ENCODE measurements at regions not wholly inside any gene's neighbourhood (a gene's known extent, or its start where the extent isn't known, plus 50 kb on each side); places are given as distances from the start of the nearest gene placed in this dataset.
"Not testable (repeated sequence)": the region's sequence is repeated elsewhere in the genome, so short reads cannot be mapped to it uniquely, and the experiment has no call there.

DNA sequence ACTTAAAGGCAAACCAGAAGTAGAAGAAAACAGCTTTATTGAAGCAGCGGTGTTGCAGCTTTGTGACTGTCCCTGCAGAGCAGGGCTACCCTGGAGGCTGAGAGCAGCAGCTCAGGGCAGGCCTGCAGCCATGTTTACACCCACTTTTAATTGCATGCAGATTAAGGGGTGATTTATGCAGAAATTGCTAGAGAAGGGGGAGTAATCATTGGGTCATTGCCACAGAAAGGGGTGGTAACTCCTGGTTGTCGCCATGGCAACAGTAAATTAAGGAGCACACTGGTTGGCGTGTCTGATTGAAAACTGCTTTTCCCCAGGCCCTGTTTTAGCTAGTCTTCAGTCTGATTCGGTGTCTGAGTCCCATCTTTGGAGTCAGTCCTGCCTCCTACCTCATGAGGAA is 195.4 kb upstream of the HDAC4 start:
- intact Hi-C loops (cut with DNase I): no loop called here

DNA sequence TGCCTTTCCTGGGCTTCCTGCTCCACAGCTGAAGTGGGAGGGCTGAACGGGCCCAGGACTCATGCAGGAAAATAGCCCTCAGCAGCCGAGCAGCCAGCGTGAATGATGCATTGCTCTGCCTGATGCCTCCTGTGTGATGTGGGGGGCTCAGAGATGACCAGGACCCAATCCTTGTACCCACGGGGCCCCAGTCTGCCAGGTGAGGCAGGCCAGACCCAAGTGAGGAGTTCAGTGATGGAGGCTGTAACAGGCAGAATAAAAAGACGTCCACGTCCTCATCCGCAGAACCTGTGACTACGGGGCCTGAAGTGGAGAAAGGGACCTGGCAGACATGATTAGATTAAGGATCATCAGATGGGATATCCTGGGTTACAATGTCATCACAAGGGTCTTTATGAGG is 194.9 kb upstream of the HDAC4 start:
- DNase-seq (ENCODE audit: low spot score): peak; percentile 35
- intact Hi-C loops (cut with DNase I): no loop called here

More for the DNA sequence above, 195.4 kb upstream of the HDAC4 start:
- peak; percentile 63 for DNase-seq (ENCODE audit: low spot score)

DNA sequence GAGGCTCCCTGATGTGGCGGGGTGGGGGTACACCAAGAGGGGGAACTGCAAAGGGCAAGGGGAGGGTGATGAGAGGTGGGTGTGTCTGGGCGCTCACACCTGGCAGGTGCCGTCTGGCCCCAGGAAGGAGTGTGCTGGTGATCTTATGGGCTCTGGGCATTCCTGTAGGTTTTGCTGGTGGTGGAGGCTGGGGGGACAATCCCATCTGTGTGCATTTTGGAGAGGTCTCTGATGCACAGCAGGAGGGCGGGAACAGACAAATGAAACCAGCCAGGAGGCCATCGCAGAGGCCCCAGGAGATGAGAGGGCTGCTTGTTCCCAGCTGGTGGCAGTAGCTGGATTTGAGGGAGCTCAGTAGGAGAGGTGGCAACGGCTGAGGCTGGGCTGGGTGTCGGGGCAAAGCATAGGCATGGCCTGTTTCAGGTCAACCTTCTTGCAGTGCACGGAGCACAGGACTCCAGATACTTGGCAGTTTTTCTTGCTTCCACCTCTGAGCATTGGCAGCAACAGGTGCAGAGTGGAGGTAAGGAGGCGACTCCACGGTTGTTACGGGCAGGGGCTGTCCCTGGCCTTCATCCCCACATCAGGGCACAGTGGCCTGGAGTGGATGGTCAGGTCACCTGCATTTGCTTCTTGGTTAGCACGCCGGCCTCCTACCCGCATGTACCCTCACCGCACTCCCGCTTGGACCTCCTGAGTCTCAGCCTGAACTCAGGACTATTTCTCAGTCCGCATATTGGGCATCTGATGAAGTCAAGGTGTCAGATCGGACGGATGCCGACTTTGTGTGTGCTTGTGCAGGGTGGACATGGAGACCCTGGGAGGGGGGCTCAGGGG is 194.2 kb upstream of the HDAC4 start:
- intact Hi-C loops (cut with DNase I): no loop called here
- peak; percentile 69 for DNase-seq (ENCODE audit: low spot score)

DNA sequence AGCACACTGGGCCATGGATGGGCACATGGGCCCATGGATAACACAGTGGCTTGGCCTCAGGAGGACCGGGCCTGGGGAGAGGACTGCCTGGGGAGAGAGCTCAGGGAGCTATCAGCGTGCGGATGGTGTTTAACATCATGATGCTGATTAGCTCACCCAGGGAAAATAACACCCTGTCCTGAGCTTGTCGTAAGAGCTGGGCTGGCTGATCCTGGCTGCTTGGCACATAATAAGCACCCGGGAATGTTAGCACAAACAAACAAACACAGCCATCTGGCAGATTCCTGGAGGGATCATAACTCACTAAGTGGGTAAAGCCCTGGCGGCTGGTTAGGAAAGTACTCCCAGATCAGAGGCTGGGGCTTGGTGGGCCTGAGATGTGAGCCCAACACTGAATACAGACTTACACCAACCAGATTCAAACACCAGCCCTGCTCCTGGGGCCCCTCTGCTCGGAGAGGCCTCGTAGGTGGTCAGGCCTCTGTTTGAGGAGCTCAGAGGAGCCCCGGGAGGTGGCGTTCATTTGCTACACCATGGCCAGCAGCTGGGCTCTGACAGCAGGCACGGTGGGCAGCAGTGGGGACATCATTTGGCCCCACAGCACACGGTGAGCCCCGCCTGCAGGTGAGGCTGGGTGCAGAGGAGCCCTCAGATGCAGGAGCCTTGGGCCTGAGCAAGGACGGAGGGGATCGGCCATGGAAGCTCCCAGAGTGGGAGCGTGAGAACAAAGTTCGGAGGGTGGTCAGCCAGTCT is 193.4 kb upstream of the HDAC4 start:
- intact Hi-C loops (cut with DNase I): no loop called here
- DNase-seq (ENCODE audit: low spot score): peak; percentile 41

DNA sequence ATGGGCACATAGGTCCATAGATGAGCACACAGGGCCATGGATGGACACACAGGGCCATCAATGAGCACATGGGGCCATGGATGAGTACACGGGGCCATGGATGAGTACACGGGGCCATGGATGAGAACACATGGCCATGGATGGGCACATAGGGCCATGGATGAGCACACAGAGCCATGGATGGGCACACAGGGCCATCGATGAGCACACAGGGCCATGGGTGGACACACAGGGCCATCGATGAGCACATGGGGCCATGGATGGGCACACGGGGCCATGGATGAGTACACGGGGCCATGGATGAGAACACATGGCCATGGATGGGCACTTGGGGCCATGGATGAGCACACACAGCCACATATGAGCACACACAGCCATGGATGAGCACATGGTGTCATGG is 192.6 kb upstream of the HDAC4 start:
- intact Hi-C loops (cut with DNase I): no loop called here
- peak; percentile 15 for DNase-seq (ENCODE audit: low spot score)

DNA sequence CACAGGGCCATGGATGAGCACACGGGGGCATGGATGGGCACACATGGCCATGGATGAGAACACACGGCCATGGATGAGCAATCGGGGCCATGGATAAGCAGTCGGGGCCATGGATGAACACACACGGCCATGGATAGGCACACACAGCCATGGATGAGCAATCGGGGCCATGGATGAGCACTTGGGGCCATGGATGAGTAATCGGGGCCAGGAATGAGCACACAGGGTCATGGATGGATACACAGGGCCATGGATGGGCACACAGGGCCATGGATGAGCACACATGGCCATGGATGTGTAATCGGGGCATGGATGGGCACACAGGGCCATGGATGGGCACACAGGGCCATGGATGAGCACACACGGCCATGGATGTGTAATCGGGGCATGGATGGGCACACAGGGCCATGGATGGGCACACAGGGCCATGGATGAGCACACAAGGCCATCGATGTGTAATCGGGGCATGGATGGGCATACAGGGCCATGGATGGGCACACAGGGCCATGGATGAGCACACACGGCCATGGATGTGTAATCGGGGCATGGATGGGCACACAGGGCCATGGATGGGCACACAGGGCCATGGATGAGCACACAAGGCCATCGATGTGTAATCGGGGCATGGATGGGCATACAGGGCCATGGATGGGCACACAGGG is 191.9 kb upstream of the HDAC4 start:
- intact Hi-C loops (cut with DNase I): not testable (repeated sequence)
- DNase-seq (ENCODE audit: low spot score): peak; percentile 1

DNA sequence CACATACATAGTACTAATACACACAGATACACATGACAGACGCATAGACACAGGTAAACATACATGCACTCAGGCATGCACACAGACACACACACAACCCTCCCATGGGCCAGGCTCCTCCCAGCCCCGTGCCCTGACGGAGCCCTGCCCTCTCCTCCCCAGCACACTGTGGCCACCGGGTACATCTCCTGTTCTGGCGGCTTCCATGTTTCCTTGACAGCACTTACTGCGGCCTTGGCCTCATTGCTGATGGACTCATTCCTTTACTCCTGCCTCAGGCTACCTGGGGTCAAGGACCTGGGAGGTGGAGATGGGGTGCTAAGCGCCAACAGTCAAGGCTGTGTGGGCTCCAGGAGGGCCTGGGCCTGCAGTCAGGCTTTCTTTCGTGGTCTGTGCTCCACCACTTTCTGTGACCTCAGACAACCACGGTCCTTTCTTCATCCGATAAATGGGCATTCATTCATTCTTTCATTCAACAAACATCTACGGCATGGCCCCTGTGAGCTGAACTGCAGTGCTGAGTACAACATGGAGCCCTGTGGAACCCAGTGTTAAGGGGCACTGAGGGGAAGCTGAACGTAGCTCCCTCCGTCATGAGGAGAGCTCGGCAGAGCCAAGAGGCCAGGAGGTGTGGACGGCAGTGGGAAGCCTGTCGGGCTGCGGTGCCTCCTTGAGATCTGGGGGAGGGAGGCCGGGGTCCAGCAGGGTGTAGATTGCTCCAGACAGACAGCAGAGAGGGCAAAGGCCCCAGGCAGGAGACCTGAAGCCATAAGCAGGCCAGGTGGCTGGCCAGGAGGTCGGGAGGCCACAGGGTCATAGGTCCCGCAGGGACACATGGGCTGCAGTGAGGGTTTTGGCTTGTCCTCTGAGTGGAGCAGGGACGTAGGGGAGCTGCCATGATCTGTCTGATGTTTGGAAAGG is 190.4 kb upstream of the HDAC4 start:
- peak; percentile 43 for DNase-seq (ENCODE audit: low spot score)

DNA sequence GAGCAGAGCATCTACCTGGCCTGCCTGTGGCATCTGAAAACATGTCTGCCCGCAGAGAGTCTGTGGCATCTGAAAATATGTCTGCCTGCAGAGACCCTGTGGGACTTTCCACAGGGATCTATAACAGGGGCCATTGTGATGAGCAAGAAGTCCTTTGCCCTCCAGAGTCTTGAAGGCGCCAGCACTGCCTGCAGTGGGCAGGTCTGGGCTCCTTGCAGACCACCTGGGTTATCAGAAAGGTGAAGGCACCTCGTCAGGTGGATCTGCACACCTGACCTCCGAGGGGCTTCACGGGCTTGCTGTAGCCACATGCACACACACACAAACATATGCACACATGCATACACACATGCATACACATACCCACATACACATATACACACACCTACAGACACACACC is 189.5 kb upstream of the HDAC4 start:
- DNase-seq (ENCODE audit: low spot score): no peak
- intact Hi-C loops (cut with DNase I): no loop called here

More for the DNA sequence above, 190.4 kb upstream of the HDAC4 start:
- intact Hi-C loops (cut with DNase I): no loop called here

DNA sequence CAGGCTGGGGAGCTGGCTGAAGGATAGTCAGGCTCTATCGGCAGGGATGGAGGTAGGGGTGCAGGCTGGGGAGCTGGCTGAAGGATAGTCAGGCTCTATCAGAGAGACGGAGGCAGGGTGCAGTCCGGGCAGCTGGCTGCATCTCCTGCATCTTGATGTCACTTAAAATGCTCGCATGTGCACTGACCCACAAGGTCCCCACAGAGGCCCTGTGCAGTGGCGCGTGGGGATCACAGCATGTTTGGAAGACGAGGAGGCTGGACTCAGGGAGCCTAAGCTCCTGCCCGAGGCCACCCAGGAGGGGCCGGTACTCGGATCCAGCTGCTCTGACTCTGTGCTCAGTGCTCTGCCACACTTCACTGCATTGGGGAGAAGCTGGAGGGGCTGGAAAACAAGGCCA is 189.0 kb upstream of the HDAC4 start:
- no peak for DNase-seq (ENCODE audit: low spot score)
- intact Hi-C loops (cut with DNase I): no loop called here

DNA sequence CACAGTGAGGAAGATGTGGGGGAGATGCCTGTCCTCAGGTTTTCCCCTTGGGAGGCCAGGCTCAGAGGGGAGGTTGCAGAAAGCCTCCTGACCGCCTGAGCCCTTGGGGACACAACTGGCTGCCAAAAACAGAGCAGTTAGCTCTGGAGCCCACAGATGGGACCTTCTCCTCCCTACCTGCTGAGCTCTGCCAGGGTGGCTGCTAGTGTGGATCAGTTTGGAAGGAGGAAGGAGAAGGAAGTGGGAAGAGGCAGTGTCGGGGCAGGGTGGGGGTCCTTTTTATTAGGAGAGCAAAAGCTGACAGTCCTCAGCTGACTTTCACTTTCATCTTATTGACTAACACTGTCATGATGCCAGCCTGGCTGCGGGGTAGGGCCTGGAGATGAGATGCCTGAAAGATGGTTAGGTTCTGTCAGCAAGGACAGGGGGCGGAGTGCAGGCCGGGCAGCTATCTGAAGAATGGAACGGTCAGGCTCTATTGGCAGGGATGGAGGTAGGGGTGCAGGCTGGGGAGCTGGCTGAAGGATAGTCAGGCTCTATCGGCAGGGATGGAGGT is 188.5 kb upstream of the HDAC4 start:
- DNase-seq (ENCODE audit: low spot score): no peak
- intact Hi-C loops (cut with DNase I): no loop called here

DNA sequence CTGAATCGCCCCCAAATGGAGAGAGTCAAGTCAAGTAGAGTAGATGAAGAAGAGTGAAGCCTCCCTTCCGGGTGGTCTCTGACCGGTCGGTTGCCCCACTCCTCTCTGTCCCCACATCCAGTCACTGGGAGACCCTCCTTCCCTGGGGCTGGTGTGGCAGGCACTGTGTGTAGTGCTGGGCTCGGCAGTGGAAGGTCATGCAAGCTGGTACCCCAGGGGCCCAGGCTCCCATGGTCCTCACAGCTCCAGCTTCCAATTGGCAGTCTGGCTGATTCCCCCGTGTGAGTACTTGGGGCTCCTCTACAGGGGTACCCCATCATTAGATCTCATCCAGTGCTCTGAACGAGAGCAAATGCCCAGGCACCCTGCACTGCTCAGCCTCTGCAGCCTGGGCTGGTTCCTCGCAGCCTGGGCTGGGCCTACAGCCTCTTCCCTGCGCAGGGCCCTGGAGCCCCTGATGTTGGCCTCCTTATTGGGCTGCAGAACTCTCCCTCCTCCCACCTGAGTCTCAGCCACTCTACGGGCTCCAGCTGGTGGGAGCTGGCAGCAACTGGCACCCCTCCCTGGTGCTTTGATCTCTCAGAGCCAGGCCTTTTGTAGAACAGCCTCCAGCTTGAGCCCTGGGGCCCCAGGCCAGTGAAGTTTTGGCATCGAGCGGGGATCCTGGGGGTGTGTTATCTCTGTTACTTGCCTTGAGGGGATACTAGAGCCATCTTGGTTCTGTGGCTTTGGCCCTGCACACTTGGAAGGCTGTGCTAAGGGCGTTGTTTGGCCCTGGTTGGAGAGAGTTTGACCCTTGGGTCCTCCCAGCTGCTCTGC is 187.8 kb upstream of the HDAC4 start:
- intact Hi-C loops (cut with DNase I): no loop called here
- DNase-seq (ENCODE audit: low spot score): no peak

DNA sequence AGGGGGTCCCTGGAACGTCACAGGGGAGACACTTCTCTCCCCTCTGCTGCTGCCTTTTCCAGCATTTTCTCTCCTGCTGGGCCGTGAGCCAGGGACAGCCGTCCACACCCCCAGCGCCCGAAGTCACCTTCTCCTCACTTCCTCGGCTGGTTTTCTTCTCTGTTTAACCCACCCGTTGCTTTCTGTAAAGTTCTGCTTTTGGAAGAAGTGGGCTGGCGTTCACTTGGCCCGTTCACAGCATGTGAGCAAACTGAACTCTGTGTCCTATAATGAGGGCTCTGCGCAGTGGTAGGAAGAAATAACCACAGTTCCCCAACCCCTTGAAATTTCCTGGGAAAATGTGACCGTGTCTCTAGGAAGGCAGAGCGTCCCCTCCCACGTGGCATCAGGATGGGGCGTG is 187.0 kb upstream of the HDAC4 start:
- DNase-seq (ENCODE audit: low spot score): no peak
- intact Hi-C loops (cut with DNase I): no loop called here

DNA sequence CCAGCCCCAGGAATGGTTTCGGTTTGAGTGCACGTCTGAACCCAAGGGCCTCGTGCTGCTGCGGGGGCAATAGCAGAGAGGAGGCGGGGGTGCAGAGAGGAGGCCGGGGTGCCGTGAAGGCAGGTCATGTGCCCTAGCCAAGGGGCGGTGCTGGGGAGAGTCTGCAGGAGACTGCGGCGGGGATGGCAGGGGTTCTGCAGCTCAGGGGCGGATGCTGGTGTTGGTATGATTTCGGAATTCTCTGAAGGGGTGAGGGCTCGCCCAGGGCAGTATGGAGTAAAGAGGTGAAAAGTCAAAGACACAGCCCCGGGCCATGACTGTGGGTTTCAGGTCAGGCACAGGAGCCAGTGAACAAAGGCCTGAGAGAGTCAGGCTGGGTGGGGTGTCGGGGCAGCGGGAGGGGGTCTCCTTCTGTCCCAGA is 186.5 kb upstream of the HDAC4 start:
- intact Hi-C loops (cut with DNase I): no loop called here
- no peak for DNase-seq (ENCODE audit: low spot score)

DNA sequence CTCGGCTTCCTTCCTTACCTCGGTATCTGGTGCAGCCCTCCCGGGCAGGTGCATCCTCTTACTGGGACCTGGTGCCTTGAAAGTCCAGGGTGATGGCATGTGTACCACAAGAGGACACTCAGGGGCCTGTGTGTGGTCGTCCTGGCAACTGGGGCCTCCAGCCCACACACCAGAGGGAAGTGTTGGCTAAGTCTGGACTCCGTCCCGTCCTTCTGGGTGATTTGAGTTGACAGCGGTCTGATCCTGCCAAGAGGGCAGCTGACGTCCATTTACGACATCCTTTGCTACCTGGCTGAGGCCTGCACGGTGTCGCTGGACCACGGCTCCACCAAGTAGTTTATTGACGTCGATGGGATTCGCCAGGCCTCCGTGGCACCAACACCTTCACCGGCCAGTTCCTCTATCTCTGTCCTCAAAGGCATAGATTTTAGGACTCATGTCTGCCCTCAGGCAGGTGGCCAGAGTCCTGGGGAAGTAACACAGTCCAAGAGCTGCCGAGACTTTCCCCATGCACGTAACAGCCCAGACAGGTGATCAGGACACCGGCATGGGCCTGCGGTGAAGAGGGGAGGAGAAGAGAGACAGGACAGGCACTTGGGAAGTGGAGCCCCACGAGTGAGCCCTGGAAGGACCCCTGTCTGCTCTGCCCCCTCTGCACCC is 186.0 kb upstream of the HDAC4 start:
- DNase-seq (ENCODE audit: low spot score): no peak
- intact Hi-C loops (cut with DNase I): no loop called here

DNA sequence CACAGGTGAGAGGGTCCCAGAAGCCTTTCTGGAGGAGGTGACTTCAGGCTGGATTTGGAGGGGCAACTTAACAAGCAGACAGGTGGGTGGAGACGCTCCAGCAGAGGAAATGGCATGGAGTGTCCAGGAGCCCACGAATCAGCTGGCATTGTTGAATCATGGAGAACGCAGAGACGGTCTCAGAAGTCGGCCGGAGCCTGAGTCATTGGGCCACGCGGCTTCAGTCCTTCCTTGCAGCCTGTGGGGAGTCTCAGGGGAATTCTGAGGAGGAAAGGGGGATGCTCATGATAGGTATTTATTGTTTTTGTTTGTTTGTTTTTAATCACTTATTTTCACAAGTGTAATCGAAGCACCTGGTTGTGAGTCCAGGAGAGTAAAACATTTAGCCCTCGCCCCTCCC is 184.6 kb upstream of the HDAC4 start:
- intact Hi-C loops (cut with DNase I): no loop called here
- no peak for DNase-seq (ENCODE audit: low spot score)

DNA sequence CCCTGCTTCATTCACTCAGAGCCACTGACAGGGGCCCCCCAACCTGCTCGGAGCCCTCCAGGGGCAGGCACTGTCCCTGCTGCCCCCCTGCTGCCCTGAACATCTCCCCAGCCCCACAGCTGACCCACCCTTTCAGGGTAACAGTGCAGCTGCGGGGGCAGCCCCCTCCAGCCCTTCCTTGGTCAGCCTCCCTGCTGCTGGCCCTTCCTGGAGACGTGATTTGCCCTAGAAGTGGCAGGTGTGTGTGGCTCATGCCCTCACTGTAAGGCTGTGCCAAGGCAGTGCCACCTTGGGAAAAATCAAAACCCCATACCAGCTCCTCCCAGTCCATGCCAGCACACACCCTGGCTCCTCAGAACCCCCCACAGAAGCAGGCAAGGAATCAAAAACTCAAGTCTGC is 184.2 kb upstream of the HDAC4 start:
- intact Hi-C loops (cut with DNase I): no loop called here

DNA sequence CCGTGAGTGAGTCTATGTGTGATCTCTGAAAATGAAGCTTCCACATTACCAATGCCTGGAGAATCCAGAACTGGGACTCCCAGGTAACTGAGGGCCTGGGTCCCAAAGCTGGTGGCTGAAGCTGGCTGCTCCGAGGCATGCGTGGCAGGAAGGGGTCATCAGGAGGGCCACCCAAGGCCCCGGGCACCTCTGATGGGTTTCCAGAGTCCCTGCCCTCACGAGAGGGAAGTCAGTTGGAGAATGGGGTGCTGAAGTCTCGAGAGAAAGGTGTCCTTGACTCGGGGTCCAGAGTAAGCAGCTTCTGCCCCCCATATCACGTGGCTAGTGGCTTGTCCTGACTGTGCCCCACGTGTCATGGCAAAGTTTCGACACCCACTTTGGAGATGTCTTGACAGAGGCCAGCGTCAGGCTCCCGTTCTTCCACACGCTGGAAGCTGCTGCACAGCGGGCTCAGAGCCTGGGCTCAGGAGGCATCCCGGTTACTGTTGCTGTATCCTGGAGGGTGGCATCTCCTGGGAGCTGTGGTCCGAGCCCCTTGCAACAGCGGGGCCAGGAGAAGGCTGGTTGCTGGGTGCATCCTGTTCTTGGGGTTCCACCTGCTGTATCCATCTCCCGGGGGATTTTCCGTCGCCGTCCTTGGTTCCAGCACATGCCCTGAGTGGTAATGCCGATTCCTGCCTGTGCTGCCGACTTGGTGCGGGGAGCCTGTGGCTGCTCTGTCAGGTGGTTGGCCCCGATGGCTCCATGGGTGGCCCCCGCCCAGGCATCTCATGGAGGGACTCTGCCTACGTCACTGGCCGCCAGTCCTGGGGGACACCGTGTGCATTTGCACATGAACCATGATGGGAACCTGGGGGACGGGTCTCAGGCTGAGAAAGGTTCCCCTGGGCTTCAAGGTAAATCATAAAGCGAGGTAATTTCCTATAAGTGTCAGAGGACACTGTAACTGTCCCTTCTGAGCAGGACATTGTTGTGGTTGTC is 183.3 kb upstream of the HDAC4 start:
- intact Hi-C loops (cut with DNase I): no loop called here
- no peak for DNase-seq (ENCODE audit: low spot score)

More for the DNA sequence above, 184.2 kb upstream of the HDAC4 start:
- DNase-seq (ENCODE audit: low spot score): no peak
